ENCODE measurements at regions not wholly inside any gene's neighbourhood (a gene's known extent, or its start where the extent isn't known, plus 50 kb on each side); places are given as distances from the start of the nearest gene placed in this dataset.

DNA sequence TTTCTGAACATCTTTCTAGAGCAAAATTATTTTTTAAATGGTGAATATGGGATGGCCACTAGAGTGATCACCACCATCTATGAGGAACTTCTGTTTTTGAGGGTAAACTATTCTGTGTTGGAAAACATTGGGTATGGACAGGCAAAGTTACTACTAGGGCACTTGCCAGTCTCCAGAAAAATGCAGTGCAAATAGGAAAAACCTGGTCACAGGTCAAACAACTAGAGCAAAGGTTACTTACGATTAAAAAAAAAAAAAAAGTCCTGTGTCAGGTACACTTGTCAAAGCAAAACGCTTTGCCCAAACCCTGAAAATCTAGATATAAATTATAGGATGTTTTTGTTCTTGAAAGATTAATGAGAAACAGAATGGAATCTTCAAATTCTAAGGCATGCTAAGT lies 66.2 kb downstream of the SLITRK1 start:
- Histone ChIP-seq H3K9me3 (no peaks in the 10 kb centered on the region), H3K36me3 (no peaks in the 10 kb centered on the region), H3K4me3 (no peak overlapping the region), H3K27me3 (no peaks in the 10 kb centered on the region), H3K27ac (no peak overlapping the region), H3K4me1 (peaks cover 0 to 5% (median 0%) of the 10 kb centered on the region in 4 donors)
- intact Hi-C loops (cut with DNase I): no loop called here
- no peak for DNase-seq
- TF ChIP-seq, protein P1, sequence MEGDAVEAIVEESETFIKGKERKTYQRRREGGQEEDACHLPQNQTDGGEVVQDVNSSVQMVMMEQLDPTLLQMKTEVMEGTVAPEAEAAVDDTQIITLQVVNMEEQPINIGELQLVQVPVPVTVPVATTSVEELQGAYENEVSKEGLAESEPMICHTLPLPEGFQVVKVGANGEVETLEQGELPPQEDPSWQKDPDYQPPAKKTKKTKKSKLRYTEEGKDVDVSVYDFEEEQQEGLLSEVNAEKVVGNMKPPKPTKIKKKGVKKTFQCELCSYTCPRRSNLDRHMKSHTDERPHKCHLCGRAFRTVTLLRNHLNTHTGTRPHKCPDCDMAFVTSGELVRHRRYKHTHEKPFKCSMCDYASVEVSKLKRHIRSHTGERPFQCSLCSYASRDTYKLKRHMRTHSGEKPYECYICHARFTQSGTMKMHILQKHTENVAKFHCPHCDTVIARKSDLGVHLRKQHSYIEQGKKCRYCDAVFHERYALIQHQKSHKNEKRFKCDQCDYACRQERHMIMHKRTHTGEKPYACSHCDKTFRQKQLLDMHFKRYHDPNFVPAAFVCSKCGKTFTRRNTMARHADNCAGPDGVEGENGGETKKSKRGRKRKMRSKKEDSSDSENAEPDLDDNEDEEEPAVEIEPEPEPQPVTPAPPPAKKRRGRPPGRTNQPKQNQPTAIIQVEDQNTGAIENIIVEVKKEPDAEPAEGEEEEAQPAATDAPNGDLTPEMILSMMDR (IDR thresholded peaks at IDR 0.05): no peak
- WGBS, 2 donors: 66 to 78% methylated on average over 2 of the region's 2 CpGs

DNA sequence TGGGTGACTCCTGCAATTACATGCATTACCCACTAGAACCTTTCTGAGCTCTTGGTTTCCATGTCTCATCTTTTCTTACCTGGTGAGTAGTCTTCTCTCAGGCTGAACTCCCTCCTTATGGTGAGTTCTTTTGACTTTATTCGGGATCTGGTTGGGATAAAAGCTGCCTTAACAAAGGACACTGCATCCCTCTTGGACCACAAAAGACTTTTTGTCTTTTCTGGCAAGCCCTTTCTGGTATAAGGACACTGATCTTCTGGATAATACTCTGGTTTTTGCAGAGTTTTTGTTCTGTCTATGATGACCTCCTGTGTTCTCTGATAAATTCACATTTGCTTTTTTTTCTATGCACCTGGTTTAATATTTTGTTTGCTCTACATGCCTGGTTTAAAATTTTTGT lies 66.7 kb downstream of the SLITRK1 start:
- TF ChIP-seq, protein P1 (IDR thresholded peaks at IDR 0.05): no peak
- intact Hi-C loops (cut with DNase I): no loop called here
- no peak overlapping the region for H3K4me3 ChIP-seq
- no peaks in the 10 kb centered on the region for H3K36me3 ChIP-seq
- no peak overlapping the region for H3K27ac ChIP-seq
- no peaks in the 10 kb centered on the region for H3K27me3 ChIP-seq
- H3K4me1 ChIP-seq: peaks cover 0 to under 1% (median 0%) of the 10 kb centered on the region in 4 donors
- DNase-seq: no peak
- H3K9me3 ChIP-seq: no peaks in the 10 kb centered on the region
- 81% methylated on average over 1 of the region's 1 CpG for WGBS, 2 donors

DNA sequence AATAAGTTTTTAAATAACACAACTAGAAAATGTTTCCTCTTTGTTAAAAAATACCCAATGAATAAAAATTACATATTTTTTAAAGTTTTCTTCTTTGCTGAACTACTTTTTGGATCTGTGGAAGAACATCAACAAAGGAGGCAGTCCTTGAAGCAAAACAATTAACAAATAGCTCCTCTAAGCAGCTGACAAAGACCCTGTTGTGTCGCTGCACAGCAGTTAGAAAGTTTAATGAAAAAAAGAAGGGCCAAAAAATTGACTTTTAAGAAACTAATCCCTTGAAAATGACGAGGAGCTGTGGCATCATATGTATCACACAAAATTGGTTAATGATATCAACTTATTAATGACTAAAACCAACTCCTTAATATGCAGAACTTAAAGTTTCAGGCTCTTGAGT lies 72.1 kb downstream of the SLITRK1 start:
- Histone ChIP-seq H3K27me3 (no peaks in the 10 kb centered on the region), H3K36me3 (no peaks in the 10 kb centered on the region), H3K9me3 (no peaks in the 10 kb centered on the region), H3K4me1 (no peaks in the 10 kb centered on the region), H3K4me3 (no peak overlapping the region), H3K27ac (no peak overlapping the region)
- intact Hi-C loops (cut with DNase I): no loop called here
- WGBS, 2 donors: 30 to 59% methylated on average over 2 of the region's 2 CpGs
- TF ChIP-seq POLR2A (IDR thresholded peaks at IDR 0.05): no peak
- TF ChIP-seq, protein P1 (IDR thresholded peaks at IDR 0.05): no peak
- no peak for TF ChIP-seq EP300 (IDR thresholded peaks at IDR 0.05)
- no peak for TF ChIP-seq POLR2AphosphoS5 (IDR thresholded peaks at IDR 0.05)
- DNase-seq: no peak

DNA sequence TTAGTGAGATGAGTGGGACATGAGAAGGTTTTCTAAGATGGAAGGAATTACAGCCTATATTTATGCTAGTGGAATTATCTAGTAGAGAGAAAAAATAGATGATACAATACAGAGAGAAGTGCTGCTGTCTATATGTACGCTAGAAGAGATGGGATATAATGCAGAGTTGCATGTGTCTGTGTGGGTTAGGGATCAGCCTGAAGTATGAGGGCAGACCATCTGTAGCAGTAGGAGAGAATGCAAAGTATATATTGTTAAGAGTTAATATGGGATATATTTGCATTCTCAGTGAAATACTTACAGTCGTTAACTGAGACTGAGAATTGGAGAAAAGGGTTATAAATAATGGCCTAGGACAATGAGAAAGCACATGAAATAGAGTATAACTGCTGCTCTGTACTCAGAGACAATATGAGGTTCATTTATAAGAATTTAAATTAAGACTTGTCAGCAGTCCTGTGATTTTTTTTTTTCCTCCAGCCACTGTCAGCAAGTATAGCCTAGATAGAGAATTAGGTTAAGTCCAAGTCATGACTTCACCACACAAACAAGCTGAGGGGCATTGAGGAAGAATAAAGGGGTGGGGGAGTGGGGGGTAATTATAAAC lies 77.8 kb downstream of the SLITRK1 start:
- H3K27me3 ChIP-seq: no peaks in the 10 kb centered on the region
- no peaks in the 10 kb centered on the region for H3K9me3 ChIP-seq
- TF ChIP-seq POLR2AphosphoS5 (IDR thresholded peaks at IDR 0.05): no peak
- no peak for TF ChIP-seq EP300 (IDR thresholded peaks at IDR 0.05)
- TF ChIP-seq POLR2A (IDR thresholded peaks at IDR 0.05): no peak
- TF ChIP-seq, protein P1 (IDR thresholded peaks at IDR 0.05): no peak
- H3K4me1 ChIP-seq: no peaks in the 10 kb centered on the region
- H3K4me3 ChIP-seq: no peak overlapping the region
- no peaks in the 10 kb centered on the region for H3K36me3 ChIP-seq
- intact Hi-C loops (cut with DNase I): no loop called here
- no peak for DNase-seq
- WGBS, 2 donors: 86 to 88% methylated on average over 2 of the region's 2 CpGs
- no peak overlapping the region for H3K27ac ChIP-seq

DNA sequence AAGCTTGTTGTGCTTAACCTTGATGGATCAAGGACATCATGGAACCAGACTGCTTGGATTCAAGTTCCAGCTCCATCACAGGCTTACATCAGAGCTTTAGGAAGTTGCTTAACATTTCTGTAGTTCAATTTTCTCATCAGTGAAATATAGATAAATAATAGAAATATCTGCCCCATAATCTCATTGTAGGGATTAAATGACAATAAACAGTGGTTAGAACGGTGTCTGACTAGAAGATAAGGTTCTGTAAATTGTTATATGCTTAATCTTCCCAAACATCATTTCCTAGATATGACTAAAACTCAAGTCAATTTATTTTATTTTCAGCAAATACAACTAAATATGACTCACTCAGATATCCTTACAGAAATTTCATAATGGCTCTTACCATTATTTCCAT lies 83.5 kb downstream of the SLITRK1 start:
- TF ChIP-seq, protein P1 (IDR thresholded peaks at IDR 0.05): no peak
- no peak for TF ChIP-seq POLR2AphosphoS5 (IDR thresholded peaks at IDR 0.05)
- TF ChIP-seq POLR2A (IDR thresholded peaks at IDR 0.05): no peak
- TF ChIP-seq EP300 (IDR thresholded peaks at IDR 0.05): no peak
- no peak for DNase-seq
- intact Hi-C loops (cut with DNase I): no loop called here

More for the DNA sequence above, 83.5 kb downstream of the SLITRK1 start:
- Histone ChIP-seq H3K27me3 (no peaks in the 10 kb centered on the region), H3K27ac (no peak overlapping the region), H3K4me3 (no peak overlapping the region), H3K9me3 (peaks cover 0 to 2% (median 0%) of the 10 kb centered on the region in 4 donors), H3K4me1 (no peaks in the 10 kb centered on the region), H3K36me3 (no peaks in the 10 kb centered on the region)
- 52 to 64% methylated on average over 1 of the region's 1 CpG for WGBS, 2 donors

Data from sigmoid colon (tissue), 6 donors.